SK-N-SH treated with all-trans-retinoic acid at 6 μM for 48 hours (cell line): ENCODE measurements at regions not wholly inside any gene's neighbourhood (a gene's known extent, or its start where the extent isn't known, plus 50 kb on each side); places are given as distances from the start of the nearest gene placed in this dataset.

Source experiments
- CREB5 ChIP-seq: fragments of 250-450 bp; sonication (Bioruptor Pico); IDR thresholded peaks from 2 replicates; pipeline ENCODE4 v1.5.1; 2020; ENCODE audit warnings: low read depth, mild to moderate bottlenecking, moderate library complexity
- PATZ1 ChIP-seq: fragments of 250-450 bp; sonication (Bioruptor Pico); IDR thresholded peaks from 2 replicates; pipeline ENCODE4 v1.8.0; 2020; ENCODE audit warnings: mild to moderate bottlenecking, moderate library complexity, borderline replicate concordance
- ZNF8 ChIP-seq: fragments of 450-650 bp; formaldehyde crosslinking; IDR thresholded peaks from 2 replicates; pipeline ENCODE4 v1.5.0; 2020; ENCODE audit warnings: mild to moderate bottlenecking, moderate library complexity

GRCh38 chr6:140879946-140880345 is 1252.8 kb upstream of the GJE1 start:
- TF ChIP-seq ZNF8: no peak
- TF ChIP-seq CREB5 (CRISPR knock-in tag): no peak
- TF ChIP-seq PATZ1 (CRISPR knock-in tag): no peak
